GM12892 (cell line): ENCODE measurements at regions not wholly inside any gene's neighbourhood (a gene's known extent, or its start where the extent isn't known, plus 50 kb on each side); places are given as distances from the start of the nearest gene placed in this dataset.

Experiments
- POLR2A ChIP-seq: IDR thresholded peaks from 2 replicates; pipeline ENCODE4 v1.6.1; 2011; ENCODE audit warnings: low read depth, low read length, control low read depth
- POLR2AphosphoS5 ChIP-seq: IDR thresholded peaks from 2 replicates; pipeline ENCODE4 v1.6.1; 2011; ENCODE audit warnings: low read depth, low read length, control low read depth

GRCh38 chr9:78122631-78123030 lies 91.0 kb upstream of the GNAQ start:
- no peak for TF ChIP-seq POLR2A
- TF ChIP-seq POLR2AphosphoS5, result no peak
